ENCODE measurements at regions not wholly inside any gene's neighbourhood (a gene's known extent, or its start where the extent isn't known, plus 50 kb on each side); places are given as distances from the start of the nearest gene placed in this dataset.

GRCh38 chr4:137156807-137157206, 375.5 kb downstream of the PCDH18 start:
- no peaks in the 10 kb centered on the region for H3K79me2 ChIP-seq (ENCODE audit: insufficient read depth, low read length)
- H3K4me2 ChIP-seq (ENCODE audit: low read depth, low read length, poor library complexity, severe bottlenecking): no peak overlapping the region
- H3K9me2 ChIP-seq (replicated peaks; ENCODE audit: insufficient read depth, low read length): no peaks in the 10 kb centered on the region
- H4K20me1 ChIP-seq (ENCODE audit: low read depth, low read length): no peaks in the 10 kb centered on the region
- no peak overlapping the region for H3K4me3 ChIP-seq (ENCODE audit: insufficient read depth, low read length, poor library complexity, severe bottlenecking)
- H3K27me3 ChIP-seq (ENCODE audit: low read length): no peaks in the 10 kb centered on the region
- no peaks in the 10 kb centered on the region for H3K36me3 ChIP-seq (ENCODE audit: low read length)
- H3K27ac ChIP-seq (ENCODE audit: low read depth, low read length): no peak overlapping the region
- no peaks in the 10 kb centered on the region for H3F3A ChIP-seq (ENCODE audit: insufficient read depth)
- no peak overlapping the region for H2AFZ ChIP-seq (ENCODE audit: low read depth, low read length, severe bottlenecking)
- H3K9ac ChIP-seq (ENCODE audit: low read length): no peak overlapping the region
- no peaks in the 10 kb centered on the region for H3K9me3 ChIP-seq (ENCODE audit: insufficient read depth, low read length)
- TF ChIP-seq CTCF (IDR thresholded peaks at IDR 0.05; ENCODE audit: insufficient read depth, low read length, poor library complexity, severe bottlenecking) (no peak), EZH2phosphoT487 (conservative IDR thresholded peaks at IDR 0.05; ENCODE audit: low read length) (no peak)

GRCh38 chr4:137156054-137156453, 376.2 kb downstream of the PCDH18 start:
- Histone ChIP-seq H3K9me3 (ENCODE audit: insufficient read depth, low read length) (no peaks in the 10 kb centered on the region), H3K4me2 (ENCODE audit: low read depth, low read length, poor library complexity, severe bottlenecking) (no peak overlapping the region), H3K27ac (ENCODE audit: low read depth, low read length) (no peak overlapping the region), H3K9me2 (replicated peaks; ENCODE audit: insufficient read depth, low read length) (no peaks in the 10 kb centered on the region), H3K4me3 (ENCODE audit: insufficient read depth, low read length, poor library complexity, severe bottlenecking) (no peak overlapping the region), H4K20me1 (ENCODE audit: low read depth, low read length) (no peaks in the 10 kb centered on the region), H2AFZ (ENCODE audit: low read depth, low read length, severe bottlenecking) (no peak overlapping the region), H3K36me3 (ENCODE audit: low read length) (no peaks in the 10 kb centered on the region), H3K79me2 (ENCODE audit: insufficient read depth, low read length) (no peaks in the 10 kb centered on the region), H3F3A (ENCODE audit: insufficient read depth) (no peaks in the 10 kb centered on the region), H3K27me3 (ENCODE audit: low read length) (no peaks in the 10 kb centered on the region), H3K9ac (ENCODE audit: low read length) (no peak overlapping the region)
- TF ChIP-seq CTCF (IDR thresholded peaks at IDR 0.05; ENCODE audit: insufficient read depth, low read length, poor library complexity, severe bottlenecking) (no peak), EZH2phosphoT487 (conservative IDR thresholded peaks at IDR 0.05; ENCODE audit: low read length) (no peak)

GRCh38 chr4:137131201-137131600, 401.1 kb downstream of the PCDH18 start:
- no peak overlapping the region for H2AFZ ChIP-seq (ENCODE audit: low read depth, low read length, severe bottlenecking)
- no peak overlapping the region for H3K4me2 ChIP-seq (ENCODE audit: low read depth, low read length, poor library complexity, severe bottlenecking)
- H3K4me3 ChIP-seq (ENCODE audit: insufficient read depth, low read length, poor library complexity, severe bottlenecking): no peak overlapping the region
- H3K27me3 ChIP-seq (ENCODE audit: low read length): no peaks in the 10 kb centered on the region
- H3K27ac ChIP-seq (ENCODE audit: low read depth, low read length): no peak overlapping the region
- TF ChIP-seq CTCF (IDR thresholded peaks at IDR 0.05; ENCODE audit: insufficient read depth, low read length, poor library complexity, severe bottlenecking): no peak
- TF ChIP-seq EZH2phosphoT487 (conservative IDR thresholded peaks at IDR 0.05; ENCODE audit: low read length): no peak
- no peaks in the 10 kb centered on the region for H3K79me2 ChIP-seq (ENCODE audit: insufficient read depth, low read length)
- no peak overlapping the region for H3K9ac ChIP-seq (ENCODE audit: low read length)
- H3K9me3 ChIP-seq (ENCODE audit: insufficient read depth, low read length): no peaks in the 10 kb centered on the region
- H4K20me1 ChIP-seq (ENCODE audit: low read depth, low read length): no peaks in the 10 kb centered on the region
- H3K36me3 ChIP-seq (ENCODE audit: low read length): no peaks in the 10 kb centered on the region
- no peaks in the 10 kb centered on the region for H3K9me2 ChIP-seq (replicated peaks; ENCODE audit: insufficient read depth, low read length)
- H3F3A ChIP-seq (ENCODE audit: insufficient read depth): no peaks in the 10 kb centered on the region

Measured in SU-DHL-6 (cell line).